ENCODE measurements at regions not wholly inside any gene's neighbourhood (a gene's known extent, or its start where the extent isn't known, plus 50 kb on each side); places are given as distances from the start of the nearest gene placed in this dataset.

- ChIA-PET CTCF (no interaction called here), POLR2A (no interaction called here)
- Mint-ChIP-seq H3K4me3 (no peak overlapping the region), H3K4me1 (no peaks in the 10 kb centered on the region), H3K27me3 (peaks cover 12% of the 10 kb centered on the region), H3K9me3 (ENCODE audit: insufficient read depth) (no peaks in the 10 kb centered on the region), H3K27ac (no peak overlapping the region)
- Histone ChIP-seq H3K4me2 (replicated peaks; ENCODE audit: low read depth, low read length, poor library complexity, severe bottlenecking) (no peak overlapping the region), H4K20me1 (ENCODE audit: control insufficient read depth, insufficient read depth, low read length, poor library complexity, severe bottlenecking) (no peaks in the 10 kb centered on the region), H3K36me3 (replicated peaks in 1 of 2; ENCODE audit: control extremely low read depth in 1 of 2, control insufficient read depth in 1 of 2, extremely low read depth in 1 of 2, insufficient read depth in 2 of 2, low read length in 1 of 2) (no peaks in the 10 kb centered on the region), H3K79me2 (ENCODE audit: control insufficient read depth, insufficient read depth, low read length) (no peaks in the 10 kb centered on the region), H3K9ac (ENCODE audit: low read length) (no peak overlapping the region), H3K9me3 (ENCODE audit: control extremely low read depth in 1 of 3, control insufficient read depth in 2 of 3, insufficient read depth in 1 of 3, low read length in 2 of 3) (no peaks in the 10 kb centered on the region), H3K4me1 (ENCODE audit: control insufficient read depth in 2 of 2, insufficient read depth in 2 of 2, low read length in 2 of 2) (no peaks in the 10 kb centered on the region), H3K27ac (ENCODE audit: low read length in 2 of 2) (no peak overlapping the region), H3K27me3 (replicated peaks in 1 of 4; ENCODE audit: control extremely low read depth in 1 of 4, control insufficient read depth in 3 of 4, insufficient read depth in 4 of 4, low read length in 3 of 4) (no peaks in the 10 kb centered on the region), H3K4me3 (ENCODE audit: control extremely low read depth in 1 of 5, extremely low read depth in 1 of 5, insufficient read depth in 1 of 5, low read depth in 2 of 5, low read length in 4 of 5) (no peak overlapping the region), H2AFZ (ENCODE audit: insufficient read depth, low read depth, low read length, poor library complexity, severe bottlenecking) (no peak overlapping the region)
- no peak for ATAC-seq (ENCODE audit: low read depth)
- intact Hi-C loops (cut with micrococcal nuclease): no loop called here
- WGBS (ENCODE audit: insufficient coverage): 90% methylated on average over 2 of the region's 3 CpGs
- no peak for DNase-seq
- no peak for TF ChIP-seq EZH2 (IDR thresholded peaks at IDR 0.05; ENCODE audit: borderline replicate concordance, insufficient read depth, low read depth, low read length, poor library complexity, severe bottlenecking)
- no peak for TF ChIP-seq CTCF (IDR thresholded peaks at IDR 0.05)
These were observed 333.9 kb downstream of the ADRA2A start for GRCh38 chr10:111410740-111411139.

- no peaks in the 10 kb centered on the region for H3K9me3 ChIP-seq (ENCODE audit: control extremely low read depth in 1 of 3, control insufficient read depth in 2 of 3, insufficient read depth in 1 of 3, low read length in 2 of 3)
- no peaks in the 10 kb centered on the region for H3K79me2 ChIP-seq (ENCODE audit: control insufficient read depth, insufficient read depth, low read length)
- no peaks in the 10 kb centered on the region for H3K4me1 Mint-ChIP-seq
- ChIA-PET POLR2A (no interaction called here), CTCF (no interaction called here)
- H3K36me3 ChIP-seq (replicated peaks in 1 of 2; ENCODE audit: control extremely low read depth in 1 of 2, control insufficient read depth in 1 of 2, extremely low read depth in 1 of 2, insufficient read depth in 2 of 2, low read length in 1 of 2): no peaks in the 10 kb centered on the region
- H3K27me3 Mint-ChIP-seq: peaks cover 7% of the 10 kb centered on the region
- no peak overlapping the region for H2AFZ ChIP-seq (ENCODE audit: insufficient read depth, low read depth, low read length, poor library complexity, severe bottlenecking)
- WGBS (ENCODE audit: insufficient coverage): no CpG with 5 or more reads among the region's 1 CpG
- no peaks in the 10 kb centered on the region for H3K4me1 ChIP-seq (ENCODE audit: control insufficient read depth in 2 of 2, insufficient read depth in 2 of 2, low read length in 2 of 2)
- ATAC-seq (ENCODE audit: low read depth): no peak
- H3K27me3 ChIP-seq (replicated peaks in 1 of 4; ENCODE audit: control extremely low read depth in 1 of 4, control insufficient read depth in 3 of 4, insufficient read depth in 4 of 4, low read length in 3 of 4): no peaks in the 10 kb centered on the region
- TF ChIP-seq EZH2 (IDR thresholded peaks at IDR 0.05; ENCODE audit: borderline replicate concordance, insufficient read depth, low read depth, low read length, poor library complexity, severe bottlenecking): no peak
- TF ChIP-seq CTCF (IDR thresholded peaks at IDR 0.05): no peak
- no peaks in the 10 kb centered on the region for H4K20me1 ChIP-seq (ENCODE audit: control insufficient read depth, insufficient read depth, low read length, poor library complexity, severe bottlenecking)
- no peak overlapping the region for H3K9ac ChIP-seq (ENCODE audit: low read length)
- H3K4me3 ChIP-seq (ENCODE audit: control extremely low read depth in 1 of 5, extremely low read depth in 1 of 5, insufficient read depth in 1 of 5, low read depth in 2 of 5, low read length in 4 of 5): no peak overlapping the region
- no peak for DNase-seq
- H3K4me2 ChIP-seq (replicated peaks; ENCODE audit: low read depth, low read length, poor library complexity, severe bottlenecking): no peak overlapping the region
- no peak overlapping the region for H3K4me3 Mint-ChIP-seq
- intact Hi-C loops (cut with micrococcal nuclease): no loop called here
- H3K27ac ChIP-seq (ENCODE audit: low read length in 2 of 2): no peak overlapping the region
- no peaks in the 10 kb centered on the region for H3K9me3 Mint-ChIP-seq (ENCODE audit: insufficient read depth)
- no peak overlapping the region for H3K27ac Mint-ChIP-seq
These were observed 348.6 kb downstream of the ADRA2A start for GRCh38 chr10:111425459-111425858.
